GM12874 (cell line): ENCODE measurements at regions not wholly inside any gene's neighbourhood (a gene's known extent, or its start where the extent isn't known, plus 50 kb on each side); places are given as distances from the start of the nearest gene placed in this dataset.

Experiments used
- CTCF ChIP-seq: IDR thresholded peaks from 2 replicates; pipeline ENCODE4 v1.5.1; 2011; ENCODE audit warnings: low read depth, mild to moderate bottlenecking, control low read depth, low read length, moderate library complexity; ENCODE audit not compliant: insufficient read depth

DNA sequence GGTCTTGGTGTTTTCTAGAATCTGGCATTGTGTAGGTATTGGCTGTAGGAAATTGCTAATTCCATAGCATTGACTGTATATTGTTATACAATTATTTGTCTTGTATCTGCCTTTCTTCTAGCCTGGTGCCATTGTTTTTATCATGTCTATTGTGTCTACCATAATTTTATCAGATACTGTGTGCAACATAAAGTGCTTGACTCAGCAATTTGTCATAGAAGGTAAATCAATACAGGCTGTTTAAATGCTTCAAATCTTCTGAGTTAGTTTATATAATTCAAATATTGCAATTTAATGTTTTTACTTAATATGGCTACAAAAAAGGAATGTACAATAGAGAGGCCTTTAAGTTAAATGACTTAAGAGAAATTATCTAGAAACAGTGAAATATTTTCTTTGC, 263.3 kb upstream of the UGT8 start:
- TF ChIP-seq CTCF, result no peak

- TF ChIP-seq CTCF, result no peak
Measured at GRCh38 chr4:114343015-114343414, 255.6 kb upstream of the UGT8 start.

DNA sequence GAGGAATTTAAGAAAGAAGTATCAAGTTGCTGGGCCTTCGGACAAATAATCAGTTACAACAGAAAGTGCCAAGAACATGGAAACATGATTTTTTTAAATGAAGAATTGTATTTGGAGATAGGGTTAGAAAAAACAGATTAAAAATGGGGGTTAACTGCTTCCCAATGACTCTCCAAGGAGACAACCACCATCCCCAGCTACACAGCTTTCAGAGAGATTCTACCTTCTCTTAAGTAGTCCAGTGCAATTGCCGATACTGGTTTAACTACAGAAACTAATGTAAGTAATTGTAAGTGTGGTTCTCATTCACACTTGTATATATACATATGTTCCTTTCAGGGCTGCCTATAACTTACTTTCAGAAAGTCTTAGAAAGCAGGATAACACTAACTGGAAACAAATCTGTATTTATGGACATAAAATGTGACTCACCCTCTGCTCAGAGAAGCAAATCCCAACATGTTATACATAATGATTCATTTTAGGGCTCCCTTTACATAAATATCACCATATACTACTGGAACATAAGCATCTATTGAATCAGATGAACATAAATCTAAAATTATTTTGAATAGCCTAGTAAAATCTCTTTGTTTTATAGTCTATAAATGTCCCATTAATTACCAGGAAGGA, 248.9 kb upstream of the UGT8 start:
- no peak for TF ChIP-seq CTCF

- no peak for TF ChIP-seq CTCF
Measured at GRCh38 chr4:114358901-114359300, 239.7 kb upstream of the UGT8 start.

DNA sequence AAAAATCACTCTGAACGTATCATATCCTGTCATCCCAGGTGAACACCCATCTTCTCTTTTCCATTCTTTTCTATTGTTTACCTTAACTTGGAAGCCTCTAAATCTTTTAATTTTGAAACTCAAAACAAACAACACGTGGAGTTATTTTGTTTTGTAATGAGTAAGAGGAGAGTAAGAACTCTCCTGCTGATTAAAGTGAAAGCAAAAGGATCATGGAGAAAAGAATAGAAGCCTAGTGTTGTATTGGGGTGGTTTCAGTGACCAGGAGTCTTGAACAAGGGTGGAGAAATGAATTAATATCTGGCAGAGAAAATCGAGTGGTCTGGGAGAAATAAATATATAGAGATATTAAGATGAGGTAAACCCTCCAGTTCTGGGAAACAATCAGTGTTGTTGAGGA, 237.4 kb upstream of the UGT8 start:
- TF ChIP-seq CTCF, result no peak

DNA sequence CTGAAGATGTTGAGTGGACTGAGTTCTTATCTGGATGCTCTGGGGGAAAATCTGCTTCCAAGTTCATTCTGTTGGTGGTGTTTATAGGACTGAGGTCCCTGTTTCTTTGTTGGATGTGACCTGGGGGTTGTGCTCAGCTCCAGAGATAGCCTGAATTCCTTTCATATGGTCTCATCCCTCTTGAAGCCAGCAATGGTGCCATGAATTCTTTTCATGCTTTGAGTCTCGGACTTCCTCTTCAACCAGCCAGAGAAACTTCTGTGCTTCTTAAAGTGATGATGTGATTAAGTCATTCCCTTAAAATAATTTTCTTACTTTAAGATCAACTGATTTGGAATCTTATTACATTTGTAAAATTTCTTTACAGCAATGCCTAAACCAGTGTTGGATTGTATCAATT, 233.8 kb upstream of the UGT8 start:
- no peak for TF ChIP-seq CTCF

DNA sequence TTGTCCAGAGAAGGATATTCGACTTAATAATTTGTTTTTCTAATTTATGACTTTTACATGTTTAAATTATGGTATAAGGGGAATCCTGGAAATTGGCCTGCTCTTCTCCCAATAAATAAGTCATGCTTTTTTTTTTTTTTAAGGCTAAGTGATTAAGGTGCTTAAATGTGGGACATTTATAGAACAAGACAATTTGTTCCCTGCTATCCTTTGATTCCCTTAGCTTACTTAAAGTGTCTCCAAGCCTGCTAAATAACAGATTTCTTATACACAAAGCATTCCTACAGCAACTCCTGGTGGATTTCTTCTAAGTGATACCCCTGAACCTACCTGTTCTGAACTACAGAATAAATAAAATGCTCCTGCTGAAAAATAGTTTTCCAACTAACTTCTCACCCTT, 233.0 kb upstream of the UGT8 start:
- TF ChIP-seq CTCF, result no peak
